ENCODE measurements at regions not wholly inside any gene's neighbourhood (a gene's known extent, or its start where the extent isn't known, plus 50 kb on each side); places are given as distances from the start of the nearest gene placed in this dataset.

DNA sequence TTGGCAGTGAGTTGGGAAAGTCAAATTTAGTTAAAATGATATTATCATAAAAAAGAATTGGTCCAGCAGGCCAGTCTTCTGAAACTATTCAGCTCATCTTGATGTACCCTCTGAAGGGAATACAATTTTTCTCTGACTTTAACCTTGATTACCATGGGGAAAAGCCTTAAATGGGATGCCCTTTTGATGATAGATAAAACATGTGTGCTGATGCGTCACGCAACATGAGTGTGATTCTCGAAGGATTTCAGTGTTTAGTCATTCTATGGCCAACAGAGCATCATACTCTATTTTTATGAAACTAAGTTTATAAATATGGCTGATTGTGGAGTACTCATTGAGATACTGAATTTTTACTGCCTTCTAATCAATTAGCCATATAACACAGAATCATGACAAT lies 171.5 kb downstream of the ZNF281 start:
- H3K4me3 ChIP-seq (ENCODE audit: low read depth, low read length, poor library complexity, severe bottlenecking): no peak overlapping the region
- no peaks in the 10 kb centered on the region for H3K79me2 ChIP-seq (ENCODE audit: insufficient read depth, low read depth, low read length)
- no peaks in the 10 kb centered on the region for H3K9me3 ChIP-seq (ENCODE audit: low read length)
- TF ChIP-seq EZH2phosphoT487 (IDR thresholded peaks at IDR 0.05; ENCODE audit: borderline replicate concordance, low read depth, low read length): no peak
- no peak for TF ChIP-seq CTCF (conservative IDR thresholded peaks at IDR 0.05; ENCODE audit: low read length)
- no peaks in the 10 kb centered on the region for H3K36me3 ChIP-seq (ENCODE audit: insufficient read depth, low read length)
- POLR2A ChIA-PET: interaction anchor here (0.6 to 1.0 kb wide), 3 partner anchors 45 to 549 kb away, joined by 3 to 8 read pairs (median 6); no protein-coding TSS in a partner anchor
- no peak overlapping the region for H3K4me2 ChIP-seq (ENCODE audit: low read length)
- H4K20me1 ChIP-seq (ENCODE audit: insufficient read depth, low read length): no peaks in the 10 kb centered on the region
- no peak overlapping the region for H2AFZ ChIP-seq (ENCODE audit: low read length)
- intact Hi-C loops (cut with micrococcal nuclease; ENCODE audit: unreplicated experiment): no loop called here
- no peak overlapping the region for H3K27ac ChIP-seq (ENCODE audit: low read depth, low read length, poor library complexity, severe bottlenecking)
- H3K4me1 ChIP-seq (ENCODE audit: insufficient read depth, low read length, poor library complexity, severe bottlenecking): no peaks in the 10 kb centered on the region
- BruUV-seq (replicated peaks): no TSS peak
- no peak for DNase-seq (ENCODE audit: low spot score)
- CTCF ChIA-PET (ENCODE audit: unreplicated experiment): interaction anchor here (0.6 kb wide), 1 partner anchor 268 kb away, joined by 3 read pairs; no protein-coding TSS in a partner anchor
- no peaks in the 10 kb centered on the region for H3K9me2 ChIP-seq (ENCODE audit: insufficient read depth, low read length)

DNA sequence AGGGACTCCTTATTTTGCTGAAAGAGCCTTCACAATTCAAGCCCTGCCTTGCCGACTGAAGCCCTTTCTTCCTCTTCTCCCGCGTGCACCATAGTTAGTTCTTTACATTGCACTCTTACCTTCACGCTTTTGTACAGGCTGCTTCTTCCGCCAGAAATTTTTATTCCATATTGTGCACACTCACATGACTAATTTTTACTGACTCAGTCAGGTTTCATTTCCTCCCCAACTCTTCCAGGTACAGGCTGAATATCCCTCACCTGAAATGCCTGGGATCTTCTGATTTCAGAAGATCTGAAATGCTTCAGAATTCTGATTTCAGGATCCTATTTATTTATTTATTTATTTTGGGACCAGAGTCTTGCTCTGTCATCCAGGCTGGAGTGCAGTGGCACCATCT lies 172.8 kb downstream of the ZNF281 start:
- intact Hi-C loops (cut with micrococcal nuclease; ENCODE audit: unreplicated experiment): no loop called here
- Histone ChIP-seq H3K9me2 (ENCODE audit: insufficient read depth, low read length) (no peaks in the 10 kb centered on the region), H2AFZ (ENCODE audit: low read length) (no peak overlapping the region), H3K36me3 (ENCODE audit: insufficient read depth, low read length) (no peaks in the 10 kb centered on the region), H3K4me1 (ENCODE audit: insufficient read depth, low read length, poor library complexity, severe bottlenecking) (no peaks in the 10 kb centered on the region), H3K4me3 (ENCODE audit: low read depth, low read length, poor library complexity, severe bottlenecking) (no peak overlapping the region), H4K20me1 (ENCODE audit: insufficient read depth, low read length) (no peaks in the 10 kb centered on the region), H3K79me2 (ENCODE audit: insufficient read depth, low read depth, low read length) (no peaks in the 10 kb centered on the region), H3K27ac (ENCODE audit: low read depth, low read length, poor library complexity, severe bottlenecking) (no peak overlapping the region), H3K4me2 (ENCODE audit: low read length) (no peak overlapping the region), H3K9me3 (ENCODE audit: low read length) (no peaks in the 10 kb centered on the region)
- POLR2A ChIA-PET: interaction anchor here (0.7 kb wide), 2 partner anchors 113 to 150 kb away, joined by 3 to 5 read pairs; no protein-coding TSS in a partner anchor
- TF ChIP-seq EZH2phosphoT487 (IDR thresholded peaks at IDR 0.05; ENCODE audit: borderline replicate concordance, low read depth, low read length): no peak
- no peak for TF ChIP-seq CTCF (conservative IDR thresholded peaks at IDR 0.05; ENCODE audit: low read length)
- DNase-seq (ENCODE audit: low spot score): no peak
- CTCF ChIA-PET (ENCODE audit: unreplicated experiment): no interaction called here
- no TSS peak for BruUV-seq (replicated peaks)

GRCh38 chr1:200234938-200235337 lies 174.9 kb downstream of the ZNF281 start:
- no peak overlapping the region for H2AFZ ChIP-seq (ENCODE audit: low read length)
- no peak overlapping the region for H3K27ac ChIP-seq (ENCODE audit: low read depth, low read length, poor library complexity, severe bottlenecking)
- BruUV-seq (replicated peaks): no TSS peak
- no peaks in the 10 kb centered on the region for H3K79me2 ChIP-seq (ENCODE audit: insufficient read depth, low read depth, low read length)
- intact Hi-C loops (cut with micrococcal nuclease; ENCODE audit: unreplicated experiment): no loop called here
- no peaks in the 10 kb centered on the region for H3K9me2 ChIP-seq (ENCODE audit: insufficient read depth, low read length)
- H3K4me2 ChIP-seq (ENCODE audit: low read length): no peak overlapping the region
- TF ChIP-seq EZH2phosphoT487 (IDR thresholded peaks at IDR 0.05; ENCODE audit: borderline replicate concordance, low read depth, low read length) (no peak), CTCF (conservative IDR thresholded peaks at IDR 0.05; ENCODE audit: low read length) (no peak)
- no peaks in the 10 kb centered on the region for H3K4me1 ChIP-seq (ENCODE audit: insufficient read depth, low read length, poor library complexity, severe bottlenecking)
- no peaks in the 10 kb centered on the region for H3K36me3 ChIP-seq (ENCODE audit: insufficient read depth, low read length)
- H3K4me3 ChIP-seq (ENCODE audit: low read depth, low read length, poor library complexity, severe bottlenecking): no peak overlapping the region
- H3K9me3 ChIP-seq (ENCODE audit: low read length): no peaks in the 10 kb centered on the region
- ChIA-PET CTCF (ENCODE audit: unreplicated experiment) (no interaction called here), POLR2A (interaction anchor here (0.5 to 1.4 kb wide), 5 partner anchors 23 to 660 kb away, joined by 3 to 7 read pairs (median 3); no protein-coding TSS in a partner anchor)
- no peaks in the 10 kb centered on the region for H4K20me1 ChIP-seq (ENCODE audit: insufficient read depth, low read length)
- no peak for DNase-seq (ENCODE audit: low spot score)
